GM12874 (cell line): ENCODE measurements at regions not wholly inside any gene's neighbourhood (a gene's known extent, or its start where the extent isn't known, plus 50 kb on each side); places are given as distances from the start of the nearest gene placed in this dataset.

Source experiments
- TF ChIP-seq, protein P1 (sequence below): IDR thresholded peaks from 2 replicates; pipeline ENCODE4 v1.5.1; 2011; ENCODE audit warnings: low read depth, mild to moderate bottlenecking, control low read depth, low read length, moderate library complexity; ENCODE audit not compliant: insufficient read depth

- TF ChIP-seq, protein P1, sequence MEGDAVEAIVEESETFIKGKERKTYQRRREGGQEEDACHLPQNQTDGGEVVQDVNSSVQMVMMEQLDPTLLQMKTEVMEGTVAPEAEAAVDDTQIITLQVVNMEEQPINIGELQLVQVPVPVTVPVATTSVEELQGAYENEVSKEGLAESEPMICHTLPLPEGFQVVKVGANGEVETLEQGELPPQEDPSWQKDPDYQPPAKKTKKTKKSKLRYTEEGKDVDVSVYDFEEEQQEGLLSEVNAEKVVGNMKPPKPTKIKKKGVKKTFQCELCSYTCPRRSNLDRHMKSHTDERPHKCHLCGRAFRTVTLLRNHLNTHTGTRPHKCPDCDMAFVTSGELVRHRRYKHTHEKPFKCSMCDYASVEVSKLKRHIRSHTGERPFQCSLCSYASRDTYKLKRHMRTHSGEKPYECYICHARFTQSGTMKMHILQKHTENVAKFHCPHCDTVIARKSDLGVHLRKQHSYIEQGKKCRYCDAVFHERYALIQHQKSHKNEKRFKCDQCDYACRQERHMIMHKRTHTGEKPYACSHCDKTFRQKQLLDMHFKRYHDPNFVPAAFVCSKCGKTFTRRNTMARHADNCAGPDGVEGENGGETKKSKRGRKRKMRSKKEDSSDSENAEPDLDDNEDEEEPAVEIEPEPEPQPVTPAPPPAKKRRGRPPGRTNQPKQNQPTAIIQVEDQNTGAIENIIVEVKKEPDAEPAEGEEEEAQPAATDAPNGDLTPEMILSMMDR, result no peak
These were observed 863.2 kb downstream of the TRIML1 start for GRCh38 chr4:189002475-189002874.

DNA sequence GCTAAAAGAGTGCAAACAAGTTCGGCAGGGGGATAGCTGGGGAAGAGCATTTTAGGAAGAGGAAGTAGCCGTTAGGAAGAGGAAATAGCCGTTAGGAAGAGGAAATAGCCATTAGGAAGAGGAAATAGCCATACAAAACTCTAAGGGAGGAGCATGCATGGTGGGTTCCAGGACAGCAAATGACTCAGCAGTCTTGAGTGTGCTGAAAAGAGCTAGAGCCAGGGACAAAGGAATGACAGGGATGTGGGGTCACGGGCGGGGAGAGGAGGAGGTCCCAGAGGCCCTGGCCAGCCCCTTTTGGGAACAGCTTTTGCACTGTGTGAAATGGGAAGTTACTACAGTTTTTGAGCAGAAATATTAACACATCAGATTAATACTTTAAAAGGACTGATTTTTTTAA, 882.6 kb downstream of the TRIML1 start:
- TF ChIP-seq, protein P1, result no peak

- TF ChIP-seq, protein P1, result no peak
These were observed 883.3 kb downstream of the TRIML1 start for GRCh38 chr4:189022440-189023035.

GRCh38 chr4:189029976-189030504, 890.8 kb downstream of the TRIML1 start:
- TF ChIP-seq, protein P1, result no peak

DNA sequence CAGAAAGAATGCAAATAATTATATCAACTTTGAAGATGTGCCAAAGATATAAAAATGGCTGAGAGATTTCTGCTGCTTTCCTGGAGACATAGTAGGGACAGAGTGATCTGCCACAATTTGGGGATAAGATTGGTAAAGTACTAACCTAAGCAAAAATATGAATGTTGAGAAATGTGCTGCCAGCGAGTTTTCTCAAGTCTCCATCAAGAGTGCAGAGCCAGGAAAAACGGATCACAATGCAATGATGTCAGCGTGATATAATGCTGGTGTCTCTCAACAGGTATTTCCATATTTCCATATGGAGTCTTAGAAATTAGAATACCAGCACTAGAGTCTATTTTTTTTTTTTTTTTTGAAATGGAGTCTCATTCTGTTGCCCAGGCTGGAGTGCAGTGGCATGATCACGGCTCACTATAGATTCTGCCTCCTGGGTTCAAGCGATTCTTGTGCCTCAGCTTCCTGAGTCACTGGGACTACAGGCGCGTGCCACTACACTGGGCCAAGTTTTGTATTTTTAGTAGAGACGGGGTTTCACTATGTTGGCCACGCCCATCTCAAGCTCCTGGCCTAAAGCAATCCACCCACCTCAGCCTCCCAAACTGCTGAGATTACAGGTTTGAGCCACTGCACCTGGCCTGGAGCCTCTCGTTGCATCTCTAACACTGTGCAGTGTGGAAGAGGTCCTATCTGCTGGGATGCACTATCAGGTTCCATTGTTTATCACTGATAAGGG, 893.5 kb downstream of the TRIML1 start:
- TF ChIP-seq, protein P1, result no peak

DNA sequence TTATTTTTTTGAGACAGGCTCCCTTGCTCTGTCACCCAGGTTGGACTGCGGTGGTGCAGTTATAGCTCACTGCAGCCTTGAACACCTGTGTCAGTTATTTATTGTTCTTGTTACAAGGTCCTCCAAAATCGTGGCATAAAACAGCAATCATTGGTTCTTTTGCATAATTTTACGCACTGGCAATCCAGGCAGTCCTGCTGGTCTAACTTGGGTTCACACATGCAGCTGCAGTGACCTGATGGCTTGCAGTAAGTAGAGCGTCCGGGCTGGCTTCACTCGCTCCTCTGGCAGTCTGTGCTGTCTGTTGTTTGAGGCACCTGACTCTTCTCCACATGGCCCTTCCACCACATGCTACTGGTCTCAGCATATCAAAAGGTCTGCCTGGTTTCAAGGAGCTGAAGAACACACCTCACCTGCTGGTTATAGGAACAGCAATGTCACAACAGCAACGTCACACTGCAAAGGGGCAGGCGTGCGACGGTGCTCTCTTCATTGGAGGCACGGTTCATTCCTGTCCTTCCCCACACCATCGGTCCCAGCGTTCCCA, 894.6 kb downstream of the TRIML1 start:
- TF ChIP-seq, protein P1, result no peak

DNA sequence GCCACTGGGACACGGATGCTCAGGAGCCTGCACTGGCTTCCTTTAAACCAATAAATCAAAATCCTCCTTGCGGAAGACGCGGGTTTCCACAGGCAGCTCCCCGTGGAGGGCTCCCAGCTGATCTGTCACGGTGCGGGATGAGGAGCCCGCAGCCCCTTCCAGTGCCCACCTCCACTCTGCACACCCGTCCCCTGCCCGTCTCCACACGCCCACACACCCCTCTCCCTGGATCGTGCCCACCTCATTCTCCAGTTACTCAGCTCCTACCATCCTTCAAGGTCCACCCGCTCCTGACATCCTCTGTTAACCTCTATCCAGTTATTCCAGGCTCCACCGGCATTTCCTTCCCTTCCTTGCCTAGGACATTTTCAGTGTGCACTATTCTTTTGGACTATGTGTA, 895.9 kb downstream of the TRIML1 start:
- TF ChIP-seq, protein P1, result no peak
